Spinal cord (tissue), 9 donors: ENCODE measurements at regions not wholly inside any gene's neighbourhood (a gene's known extent, or its start where the extent isn't known, plus 50 kb on each side); places are given as distances from the start of the nearest gene placed in this dataset.

ENCODE experiments used
- DNase-seq, 6 donors: peaks; one replicate each; pipeline versions ENCODE4 v3.0.0 to v3.0.0-alpha.2; 2013 to 2015; ENCODE audit warnings: low spot score in 6 of 6, low read depth in 4 of 6
- H3K27ac ChIP-seq: one replicate; pipeline ENCODE4 v1.5.1; 2013; ENCODE audit warnings: low read depth, low read length, control low read depth
- H3K27me3 ChIP-seq: one replicate; pipeline ENCODE4 v1.6.1; 2013; ENCODE audit warnings: low read length; ENCODE audit not compliant: control insufficient read depth, insufficient read depth
- H3K36me3 ChIP-seq: one replicate; pipeline ENCODE4 v1.6.1; 2013; ENCODE audit warnings: low read length; ENCODE audit not compliant: control insufficient read depth, insufficient read depth
- H3K4me1 ChIP-seq: one replicate; pipeline ENCODE4 v1.6.1; 2013; ENCODE audit warnings: low read length; ENCODE audit not compliant: control insufficient read depth, insufficient read depth
- H3K4me3 ChIP-seq: one replicate; pipeline ENCODE4 v1.5.1; 2013; ENCODE audit warnings: low read depth, low read length, control low read depth
- H3K9me3 ChIP-seq: one replicate; pipeline ENCODE4 v1.6.1; 2013; ENCODE audit warnings: low read length; ENCODE audit not compliant: control insufficient read depth, insufficient read depth
- WGBS: methylation state at CpG from one replicate; pipeline ENCODE4 v1.1.5; 2013; ENCODE audit warnings: missing lambda C conversion rate; ENCODE audit not compliant: insufficient coverage; 5-methylcytosine and 5-hydroxymethylcytosine counted together
- donor health status: healthy.

- no peak for DNase-seq
- no peaks in the 10 kb centered on the region for H3K27me3 ChIP-seq
- WGBS: 92% methylated on average over 4 of the region's 5 CpGs
- no peak overlapping the region for H3K27ac ChIP-seq
- H3K4me3 ChIP-seq: no peak overlapping the region
- peaks cover 1% of the 10 kb centered on the region for H3K9me3 ChIP-seq
- H3K4me1 ChIP-seq: peaks cover 2% of the 10 kb centered on the region
- no peaks in the 10 kb centered on the region for H3K36me3 ChIP-seq
These were observed 52.2 kb upstream of the VTCN1 start for GRCh38 chr1:117262976-117263375.

GRCh38 chr1:117261424-117261785, 50.7 kb upstream of the VTCN1 start:
- DNase-seq: no peak
- WGBS: no CpG with 5 or more reads among the region's 2 CpGs
- H3K27ac ChIP-seq: no peak overlapping the region
- H3K27me3 ChIP-seq: no peaks in the 10 kb centered on the region
- H3K36me3 ChIP-seq: no peaks in the 10 kb centered on the region
- no peak overlapping the region for H3K4me3 ChIP-seq
- H3K9me3 ChIP-seq: peaks cover 1% of the 10 kb centered on the region
- H3K4me1 ChIP-seq: no peaks in the 10 kb centered on the region

GRCh38 chr1:117260761-117261423, 50.2 kb upstream of the VTCN1 start:
- H3K27ac ChIP-seq: no peak overlapping the region
- H3K4me3 ChIP-seq: no peak overlapping the region
- H3K36me3 ChIP-seq: no peaks in the 10 kb centered on the region
- DNase-seq: no peak
- no peaks in the 10 kb centered on the region for H3K27me3 ChIP-seq
- H3K9me3 ChIP-seq: peaks cover 1% of the 10 kb centered on the region
- no peaks in the 10 kb centered on the region for H3K4me1 ChIP-seq
- WGBS: 40% methylated on average over 2 of the region's 4 CpGs
